MM.1S (cell line): ENCODE measurements at regions not wholly inside any gene's neighbourhood (a gene's known extent, or its start where the extent isn't known, plus 50 kb on each side); places are given as distances from the start of the nearest gene placed in this dataset.

Experiments used
- EZH2 ChIP-seq: fragments of 300-600 bp; sonication (generic); optimal IDR thresholded peaks from 2 replicates; pipeline ENCODE3; 2017; ENCODE audit warnings: low read depth, mild to moderate bottlenecking, antibody characterized with exemption, low read length, mixed read lengths
- EZH2phosphoT487 ChIP-seq: fragments of 300-600 bp; sonication (generic); IDR thresholded peaks from 2 replicates; pipeline ENCODE4 v1.6.1; 2018; ENCODE audit warnings: antibody characterized with exemption, low read length
- TF ChIP-seq, protein P1 (sequence below): fragments of 300-600 bp; sonication (generic); IDR thresholded peaks from 2 replicates; pipeline ENCODE4 v1.5.1; 2016; ENCODE audit warnings: antibody characterized with exemption, low read length, mixed read lengths

DNA sequence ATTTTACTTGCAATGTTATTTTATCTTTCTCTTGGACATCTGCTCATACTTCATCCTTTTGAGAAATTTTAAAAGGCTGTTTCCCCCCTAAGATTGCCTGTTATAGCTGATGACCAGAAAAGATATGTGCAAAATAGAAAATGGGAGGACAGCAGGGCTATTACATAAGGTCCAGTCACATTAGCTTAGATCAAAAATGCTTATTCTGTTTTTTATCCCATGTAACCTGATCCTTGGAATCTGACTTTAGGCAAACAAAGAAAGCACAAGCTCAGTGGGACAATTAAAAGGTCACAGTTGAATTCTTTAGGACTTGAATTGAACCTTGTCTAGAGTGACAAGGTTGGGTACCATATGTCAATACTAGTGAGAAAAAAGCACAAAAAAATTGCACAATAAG lies 65.1 kb upstream of the TRHDE start:
- TF ChIP-seq, protein P1, sequence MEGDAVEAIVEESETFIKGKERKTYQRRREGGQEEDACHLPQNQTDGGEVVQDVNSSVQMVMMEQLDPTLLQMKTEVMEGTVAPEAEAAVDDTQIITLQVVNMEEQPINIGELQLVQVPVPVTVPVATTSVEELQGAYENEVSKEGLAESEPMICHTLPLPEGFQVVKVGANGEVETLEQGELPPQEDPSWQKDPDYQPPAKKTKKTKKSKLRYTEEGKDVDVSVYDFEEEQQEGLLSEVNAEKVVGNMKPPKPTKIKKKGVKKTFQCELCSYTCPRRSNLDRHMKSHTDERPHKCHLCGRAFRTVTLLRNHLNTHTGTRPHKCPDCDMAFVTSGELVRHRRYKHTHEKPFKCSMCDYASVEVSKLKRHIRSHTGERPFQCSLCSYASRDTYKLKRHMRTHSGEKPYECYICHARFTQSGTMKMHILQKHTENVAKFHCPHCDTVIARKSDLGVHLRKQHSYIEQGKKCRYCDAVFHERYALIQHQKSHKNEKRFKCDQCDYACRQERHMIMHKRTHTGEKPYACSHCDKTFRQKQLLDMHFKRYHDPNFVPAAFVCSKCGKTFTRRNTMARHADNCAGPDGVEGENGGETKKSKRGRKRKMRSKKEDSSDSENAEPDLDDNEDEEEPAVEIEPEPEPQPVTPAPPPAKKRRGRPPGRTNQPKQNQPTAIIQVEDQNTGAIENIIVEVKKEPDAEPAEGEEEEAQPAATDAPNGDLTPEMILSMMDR = no peak
- TF ChIP-seq EZH2phosphoT487 (no peak), EZH2 (no peak)
